COLO668 (cell line): ENCODE measurements at regions not wholly inside any gene's neighbourhood (a gene's known extent, or its start where the extent isn't known, plus 50 kb on each side); places are given as distances from the start of the nearest gene placed in this dataset.

ENCODE experiments used
- DNase-seq: peaks from one replicate; lab custom pipeline; 2025; ENCODE audit not compliant: unreplicated experiment; lab: John Stamatoyannopoulos, UW

DNA sequence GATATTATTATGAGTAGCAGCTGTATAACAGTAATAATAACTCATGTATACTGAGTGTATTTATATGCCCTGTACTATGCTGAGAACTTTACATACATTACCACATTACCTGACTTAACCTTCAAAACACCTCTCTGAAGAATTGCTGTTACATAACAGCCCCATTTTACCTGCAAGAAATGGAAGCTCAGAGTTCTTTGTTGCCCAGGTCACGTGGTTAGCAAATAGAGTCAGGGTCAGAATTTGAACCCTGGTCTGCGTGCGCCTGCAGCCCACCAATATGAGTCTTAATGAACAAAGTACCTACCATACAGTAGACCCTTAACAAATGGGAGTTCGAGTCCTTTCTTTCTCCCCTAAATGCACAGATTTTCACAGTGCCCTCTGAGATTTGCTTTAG is 101.9 kb downstream of the MCFD2 start:
- no peak for DNase-seq

GRCh38 chr2:46813020-46813415 is 102.6 kb downstream of the MCFD2 start:
- DNase-seq = no peak
